ENCODE measurements at regions not wholly inside any gene's neighbourhood (a gene's known extent, or its start where the extent isn't known, plus 50 kb on each side); places are given as distances from the start of the nearest gene placed in this dataset.

DNA sequence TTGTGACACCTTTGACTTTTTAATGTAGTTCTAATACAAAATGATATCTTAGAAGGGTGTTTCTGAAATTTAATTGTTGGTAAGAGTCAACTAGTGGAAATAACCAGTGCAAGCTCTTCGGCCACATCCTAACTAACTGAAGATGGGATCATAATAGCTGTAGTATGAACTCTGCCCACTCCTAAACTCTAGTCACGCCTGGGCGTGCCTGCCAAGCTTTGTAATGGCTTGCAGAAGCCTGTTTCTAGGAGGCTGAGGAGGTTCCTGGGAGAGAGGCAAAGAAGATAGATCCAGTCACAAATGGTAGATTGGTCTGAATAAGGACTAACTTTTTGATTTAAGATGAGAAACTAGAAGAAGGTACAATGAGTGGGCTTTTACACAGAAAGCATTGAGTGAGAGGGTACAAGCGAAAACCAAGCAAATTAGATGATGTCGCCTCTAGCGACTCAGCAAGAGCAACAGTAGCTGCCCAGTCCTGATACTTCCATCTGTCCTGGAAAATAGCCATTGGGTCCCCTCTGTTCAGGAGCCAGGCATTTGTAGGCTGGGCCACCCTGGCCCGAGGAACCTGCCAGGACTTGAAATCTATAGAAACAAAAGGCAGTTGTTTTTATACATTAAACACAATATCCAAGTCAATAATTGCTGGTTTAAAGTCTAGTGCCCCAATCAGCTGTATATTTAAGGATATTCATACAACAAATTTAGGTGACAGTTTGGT is 148.8 kb downstream of the SLC38A4 start:
- no peak for TF ChIP-seq CTCF (IDR thresholded peaks at IDR 0.05; ENCODE audit: low read length)
- no peak for TF ChIP-seq EZH2 (IDR thresholded peaks at IDR 0.05; ENCODE audit: borderline replicate concordance, low read length)
- Histone ChIP-seq H3K27ac (ENCODE audit: low read depth, low read length, poor library complexity, severe bottlenecking) (no peak overlapping the region), H3K36me3 (ENCODE audit: insufficient read depth, low read length) (no peaks in the 10 kb centered on the region), H3K9me3 (ENCODE audit: low read length) (no peaks in the 10 kb centered on the region), H2AFZ (ENCODE audit: low read length) (no peak overlapping the region), H3F3A (ENCODE audit: insufficient read depth, low read length) (no peaks in the 10 kb centered on the region), H3K4me2 (ENCODE audit: low read length) (no peak overlapping the region), H3K9me2 (ENCODE audit: low read depth, low read length) (no peaks in the 10 kb centered on the region), H3K4me1 (ENCODE audit: insufficient read depth, low read length, severe bottlenecking) (no peaks in the 10 kb centered on the region), H3K27me3 (ENCODE audit: insufficient read depth, low read length) (no peaks in the 10 kb centered on the region), H3K9ac (ENCODE audit: low read length) (no peak overlapping the region), H3K79me2 (ENCODE audit: insufficient read depth, low read length) (no peaks in the 10 kb centered on the region), H4K20me1 (ENCODE audit: insufficient read depth, low read length) (no peaks in the 10 kb centered on the region), H3K4me3 (ENCODE audit: low read depth, low read length, poor library complexity, severe bottlenecking) (no peak overlapping the region)

- Histone ChIP-seq H3K36me3 (ENCODE audit: insufficient read depth, low read length) (no peaks in the 10 kb centered on the region), H3F3A (ENCODE audit: insufficient read depth, low read length) (no peaks in the 10 kb centered on the region), H3K9ac (ENCODE audit: low read length) (no peak overlapping the region), H2AFZ (ENCODE audit: low read length) (no peak overlapping the region), H3K27me3 (ENCODE audit: insufficient read depth, low read length) (no peaks in the 10 kb centered on the region), H3K79me2 (ENCODE audit: insufficient read depth, low read length) (no peaks in the 10 kb centered on the region), H3K9me3 (ENCODE audit: low read length) (no peaks in the 10 kb centered on the region), H3K9me2 (ENCODE audit: low read depth, low read length) (no peaks in the 10 kb centered on the region), H4K20me1 (ENCODE audit: insufficient read depth, low read length) (no peaks in the 10 kb centered on the region), H3K4me1 (ENCODE audit: insufficient read depth, low read length, severe bottlenecking) (no peaks in the 10 kb centered on the region), H3K4me3 (ENCODE audit: low read depth, low read length, poor library complexity, severe bottlenecking) (no peak overlapping the region), H3K4me2 (ENCODE audit: low read length) (no peak overlapping the region), H3K27ac (ENCODE audit: low read depth, low read length, poor library complexity, severe bottlenecking) (no peak overlapping the region)
- TF ChIP-seq EZH2 (IDR thresholded peaks at IDR 0.05; ENCODE audit: borderline replicate concordance, low read length), result no peak
- no peak for TF ChIP-seq CTCF (IDR thresholded peaks at IDR 0.05; ENCODE audit: low read length)
Observed at GRCh38 chr12:46676396-46676795, 149.4 kb downstream of the SLC38A4 start.

DNA sequence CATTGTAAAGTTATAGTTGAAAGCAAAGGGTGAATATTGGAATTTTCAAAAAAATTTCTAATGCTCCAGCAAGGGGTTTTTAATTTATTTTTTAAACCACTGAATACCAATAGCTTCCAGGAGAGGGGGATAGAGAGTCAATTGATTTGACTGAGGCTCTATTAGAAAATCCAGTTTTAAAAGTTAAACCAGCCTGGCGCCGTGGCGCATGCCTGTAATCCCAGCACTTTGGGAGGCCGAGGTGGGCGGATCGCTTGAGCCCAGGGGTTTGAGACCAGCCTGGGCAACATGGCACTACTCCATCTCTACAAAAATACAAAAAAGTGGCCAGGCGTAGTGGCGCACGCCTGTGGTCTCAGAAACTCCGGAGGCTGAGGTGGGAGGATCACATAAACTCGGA is 150.1 kb downstream of the SLC38A4 start:
- TF ChIP-seq EZH2 (IDR thresholded peaks at IDR 0.05; ENCODE audit: borderline replicate concordance, low read length) (no peak), CTCF (IDR thresholded peaks at IDR 0.05; ENCODE audit: low read length) (peak; percentile 41)
- Histone ChIP-seq H3K79me2 (ENCODE audit: insufficient read depth, low read length) (no peaks in the 10 kb centered on the region), H3K27ac (ENCODE audit: low read depth, low read length, poor library complexity, severe bottlenecking) (no peak overlapping the region), H3K4me2 (ENCODE audit: low read length) (no peak overlapping the region), H3K9me2 (ENCODE audit: low read depth, low read length) (no peaks in the 10 kb centered on the region), H3F3A (ENCODE audit: insufficient read depth, low read length) (no peaks in the 10 kb centered on the region), H3K9ac (ENCODE audit: low read length) (no peak overlapping the region), H3K9me3 (ENCODE audit: low read length) (no peaks in the 10 kb centered on the region), H3K36me3 (ENCODE audit: insufficient read depth, low read length) (no peaks in the 10 kb centered on the region), H2AFZ (ENCODE audit: low read length) (no peak overlapping the region), H4K20me1 (ENCODE audit: insufficient read depth, low read length) (no peaks in the 10 kb centered on the region), H3K27me3 (ENCODE audit: insufficient read depth, low read length) (no peaks in the 10 kb centered on the region), H3K4me3 (ENCODE audit: low read depth, low read length, poor library complexity, severe bottlenecking) (no peak overlapping the region), H3K4me1 (ENCODE audit: insufficient read depth, low read length, severe bottlenecking) (no peaks in the 10 kb centered on the region)
